ENCODE measurements at regions not wholly inside any gene's neighbourhood (a gene's known extent, or its start where the extent isn't known, plus 50 kb on each side); places are given as distances from the start of the nearest gene placed in this dataset.

- Histone ChIP-seq H4K5ac (ENCODE audit: insufficient read length, low read depth, low read length) (no peak overlapping the region), H4K20me1 (ENCODE audit: control insufficient read depth, insufficient read depth, insufficient read length) (no peaks in the 10 kb centered on the region), H3T11ph (ENCODE audit: low read length) (no peak overlapping the region), H2BK15ac (ENCODE audit: low read depth, low read length) (no peak overlapping the region), H3K4me1 (ENCODE audit: insufficient read depth, low read length) (no peaks in the 10 kb centered on the region; the same call in 1 of the 2 replicates), H2AK5ac (ENCODE audit: insufficient read length, low read length) (no peak overlapping the region), H3K23me2 (ENCODE audit: insufficient read length, low read depth, low read length, poor library complexity, severe bottlenecking) (no peaks in the 10 kb centered on the region), H3K18ac (ENCODE audit: insufficient read length, low read depth, low read length) (no peak overlapping the region), H3K14ac (ENCODE audit: insufficient read depth, low read length) (no peak overlapping the region; the same call in 1 of the 2 replicates), H3K23ac (ENCODE audit: insufficient read length, low read depth, low read length) (no peak overlapping the region), H2BK5ac (ENCODE audit: insufficient read length, low read length) (no peak overlapping the region), H2BK12ac (ENCODE audit: insufficient read length, low read depth, low read length) (no peak overlapping the region), H3K4ac (ENCODE audit: low read depth, low read length) (no peak overlapping the region), H4K8ac (replicated peaks; ENCODE audit: insufficient read length, low read depth, low read length) (no peak overlapping the region), H3K56ac (ENCODE audit: insufficient read length, low read depth, low read length) (no peak overlapping the region), H3K79me1 (ENCODE audit: insufficient read depth, low read depth, low read length, poor library complexity, severe bottlenecking) (no peaks in the 10 kb centered on the region), H2BK20ac (ENCODE audit: low read depth, low read length, poor library complexity, severe bottlenecking) (no peak overlapping the region), H2AFZ (ENCODE audit: low read length) (no peak overlapping the region), H3K27me3 (ENCODE audit: insufficient read depth, low read length) (no peaks in the 10 kb centered on the region), H3K79me2 (ENCODE audit: insufficient read depth, low read length) (no peaks in the 10 kb centered on the region), H3K4me2 (ENCODE audit: insufficient read depth, insufficient read length, low read length) (no peak overlapping the region), H3K27ac (ENCODE audit: insufficient read length, low read depth, low read length) (no peak overlapping the region), H2BK120ac (ENCODE audit: low read depth, low read length, poor library complexity, severe bottlenecking) (no peak overlapping the region), H4K91ac (ENCODE audit: insufficient read length, low read depth, low read length) (no peak overlapping the region), H3K9me3 (ENCODE audit: control insufficient read depth, low read depth, low read length) (no peaks in the 10 kb centered on the region), H3K9ac (ENCODE audit: extremely low read depth, insufficient read length, low read length) (no peak overlapping the region)
- TF ChIP-seq CTCF (conservative IDR thresholded peaks at IDR 0.05): no peak
- no peaks in the 10 kb centered on the region for H3K36me3 Mint-ChIP-seq (ENCODE audit: insufficient read depth in 1 of 3, low read depth in 3 of 3)
- no peaks in the 10 kb centered on the region for H3K27me3 Mint-ChIP-seq (ENCODE audit: low read depth)
- H3K4me3 Mint-ChIP-seq: no peak overlapping the region
- WGBS (ENCODE audit: extremely low coverage, insufficient read length, low lambda C conversion rate): no CpG with 5 or more reads among the region's 16 CpGs
- no peak for DNase-seq
- H3K9me3 Mint-ChIP-seq: no peaks in the 10 kb centered on the region
- H3K27ac Mint-ChIP-seq: no peak overlapping the region
- peaks cover 6 to 7% of the 10 kb centered on the region in 2 experiments for H3K4me1 Mint-ChIP-seq
These were observed 277.9 kb upstream of the BMP2 start for GRCh38 chr20:6489361-6490171.

All from H9 (cell line).